RWPE2 (cell line): ENCODE measurements at regions not wholly inside any gene's neighbourhood (a gene's known extent, or its start where the extent isn't known, plus 50 kb on each side); places are given as distances from the start of the nearest gene placed in this dataset.
"Not testable (repeated sequence)": the region's sequence is repeated elsewhere in the genome, so short reads cannot be mapped to it uniquely, and the experiment has no call there.

Experiments used
- ATAC-seq: fragments of 200-7000 bp; cut with Tn5 transposase; 3 replicates; pipeline ENCODE4 v1.9.1; 2021; ENCODE audit warnings: low read depth
- DNase-seq: peaks from one replicate; pipeline ENCODE4 v3.0.0-alpha.2; 2020; ENCODE audit warnings: low spot score
- H3K27ac ChIP-seq: fragments of 450-650 bp; 2 replicates; pipeline ENCODE4 v1.5.1; 2017; ENCODE audit warnings: mild to moderate bottlenecking; ENCODE audit not compliant: poor library complexity, severe bottlenecking
- H3K27me3 ChIP-seq: fragments of 250-450 bp; sonication (Bioruptor Pico); 2 replicates; pipeline ENCODE4 v1.5.1; 2021; ENCODE audit warnings: mild to moderate bottlenecking, moderate library complexity; ENCODE audit not compliant: insufficient read depth, poor library complexity, severe bottlenecking
- H3K36me3 ChIP-seq: fragments of 250-450 bp; sonication (Bioruptor Pico); 2 replicates; pipeline ENCODE4 v1.5.1; 2020; ENCODE audit warnings: low read depth, mild to moderate bottlenecking, moderate library complexity
- H3K4me1 ChIP-seq: fragments of 250-450 bp; sonication (Bioruptor Pico); 2 replicates; pipeline ENCODE4 v1.5.1; 2021; ENCODE audit warnings: mild to moderate bottlenecking, moderate library complexity; ENCODE audit not compliant: insufficient read depth, poor library complexity, severe bottlenecking
- H3K4me3 ChIP-seq: fragments of 250-450 bp; sonication (Bioruptor Pico); 2 replicates; pipeline ENCODE4 v1.5.1; 2021; ENCODE audit warnings: mild to moderate bottlenecking, moderate library complexity; ENCODE audit not compliant: severe bottlenecking
- H3K9me3 ChIP-seq: fragments of 250-450 bp; sonication (Bioruptor Pico); 2 replicates; pipeline ENCODE4 v1.5.1; 2021; ENCODE audit warnings: mild to moderate bottlenecking, moderate library complexity; ENCODE audit not compliant: severe bottlenecking
- CTCF ChIP-seq: fragments of 450-650 bp; IDR thresholded peaks from one replicate; pipeline ENCODE4 v1.5.1; 2017; ENCODE audit warnings: mild to moderate bottlenecking, moderate library complexity; ENCODE audit not compliant: poor library complexity, severe bottlenecking

DNA sequence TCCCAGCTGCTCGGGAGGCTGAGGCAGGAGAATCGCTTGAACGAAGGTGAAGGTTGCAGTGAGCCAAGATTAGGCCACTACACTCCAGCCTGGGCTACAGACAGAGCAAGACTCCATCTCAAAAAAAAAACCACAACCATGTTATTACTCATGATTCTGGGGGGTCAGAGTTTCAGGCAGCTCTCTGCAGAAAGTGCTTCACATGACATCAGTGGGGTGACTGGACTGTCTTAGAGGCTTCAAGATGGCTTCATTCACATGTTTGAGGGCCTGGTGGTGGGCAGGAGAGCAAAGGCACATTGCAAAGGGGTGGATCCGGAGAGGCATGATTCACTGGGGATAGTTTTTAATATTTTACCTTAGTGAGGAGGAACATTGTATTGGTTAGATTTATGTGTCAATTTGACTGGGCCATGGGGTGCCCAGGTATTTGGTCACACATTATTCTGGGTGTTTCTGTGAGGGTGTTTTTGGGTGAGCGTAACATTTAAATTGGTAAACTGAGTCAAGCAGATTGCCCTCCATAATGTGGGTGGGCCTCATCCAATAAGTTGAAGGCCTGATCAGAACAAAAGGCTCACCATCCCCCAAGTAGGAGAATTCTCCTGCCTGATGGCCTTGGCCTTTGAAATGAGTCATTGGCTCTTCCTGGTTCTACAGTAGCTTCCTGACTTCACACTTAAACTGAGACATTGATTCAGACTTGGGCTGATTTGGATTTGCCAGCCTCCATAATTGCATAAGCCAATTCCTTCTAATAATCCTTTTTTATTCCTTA is 109.8 kb downstream of the GOSR1 start:
- no peak for ATAC-seq
- Histone ChIP-seq H3K27me3 (no peaks in the 10 kb centered on the region), H3K36me3 (no peaks in the 10 kb centered on the region), H3K4me3 (no peak overlapping the region), H3K9me3 (no peaks in the 10 kb centered on the region), H3K4me1 (no peaks in the 10 kb centered on the region), H3K27ac (no peak overlapping the region)
- TF ChIP-seq CTCF = no peak
- no peak for DNase-seq

DNA sequence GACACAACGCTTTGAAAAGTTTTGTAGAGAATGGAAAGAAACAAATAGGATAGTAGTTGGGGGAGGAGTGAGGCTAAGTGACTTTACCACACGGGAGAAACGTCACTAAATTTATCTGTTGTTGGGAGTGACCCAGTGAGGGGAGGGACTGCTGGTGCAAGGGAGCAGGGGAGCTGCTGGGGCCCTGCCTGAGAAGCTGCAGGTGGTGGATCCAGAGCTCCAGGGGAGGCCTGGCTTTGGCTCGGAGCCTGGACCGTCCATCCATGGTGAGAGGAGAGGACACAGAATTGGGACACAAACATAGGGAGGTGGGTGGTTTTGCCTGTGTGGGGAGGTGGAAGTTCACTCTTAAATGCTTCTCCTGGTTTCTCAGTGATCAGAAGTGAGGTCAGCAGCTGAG is 107.6 kb downstream of the GOSR1 start:
- no peak for TF ChIP-seq CTCF
- Histone ChIP-seq H3K4me3 (no peak overlapping the region), H3K27me3 (no peaks in the 10 kb centered on the region), H3K27ac (no peak overlapping the region), H3K9me3 (no peaks in the 10 kb centered on the region), H3K36me3 (no peaks in the 10 kb centered on the region), H3K4me1 (no peaks in the 10 kb centered on the region)
- DNase-seq (no peak), ATAC-seq (no peak)

DNA sequence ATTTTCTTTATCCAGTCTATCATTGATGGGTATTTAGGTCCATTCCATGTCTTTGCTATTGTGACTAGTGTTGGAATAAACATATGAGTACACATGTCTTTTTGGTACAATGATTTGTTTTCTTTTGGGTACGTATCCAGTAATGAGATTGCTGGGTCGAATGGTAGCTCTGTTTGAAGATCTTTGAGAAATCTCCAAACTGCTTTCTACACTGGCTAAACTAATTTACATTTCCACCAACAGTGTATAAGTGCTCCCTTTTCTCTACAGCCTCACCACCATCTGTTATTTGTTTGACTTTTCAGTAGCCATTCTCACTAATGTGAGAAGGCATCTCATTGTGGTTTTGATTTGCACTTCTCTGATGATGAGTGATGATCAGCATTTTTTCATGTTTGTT is 103.7 kb downstream of the GOSR1 start:
- H3K27ac ChIP-seq = no peak overlapping the region
- H3K9me3 ChIP-seq = no peaks in the 10 kb centered on the region
- no peak overlapping the region for H3K4me3 ChIP-seq
- ATAC-seq (no peak), DNase-seq (no peak)
- H3K4me1 ChIP-seq = no peaks in the 10 kb centered on the region
- H3K36me3 ChIP-seq = no peaks in the 10 kb centered on the region
- H3K27me3 ChIP-seq = no peaks in the 10 kb centered on the region
- no peak for TF ChIP-seq CTCF

DNA sequence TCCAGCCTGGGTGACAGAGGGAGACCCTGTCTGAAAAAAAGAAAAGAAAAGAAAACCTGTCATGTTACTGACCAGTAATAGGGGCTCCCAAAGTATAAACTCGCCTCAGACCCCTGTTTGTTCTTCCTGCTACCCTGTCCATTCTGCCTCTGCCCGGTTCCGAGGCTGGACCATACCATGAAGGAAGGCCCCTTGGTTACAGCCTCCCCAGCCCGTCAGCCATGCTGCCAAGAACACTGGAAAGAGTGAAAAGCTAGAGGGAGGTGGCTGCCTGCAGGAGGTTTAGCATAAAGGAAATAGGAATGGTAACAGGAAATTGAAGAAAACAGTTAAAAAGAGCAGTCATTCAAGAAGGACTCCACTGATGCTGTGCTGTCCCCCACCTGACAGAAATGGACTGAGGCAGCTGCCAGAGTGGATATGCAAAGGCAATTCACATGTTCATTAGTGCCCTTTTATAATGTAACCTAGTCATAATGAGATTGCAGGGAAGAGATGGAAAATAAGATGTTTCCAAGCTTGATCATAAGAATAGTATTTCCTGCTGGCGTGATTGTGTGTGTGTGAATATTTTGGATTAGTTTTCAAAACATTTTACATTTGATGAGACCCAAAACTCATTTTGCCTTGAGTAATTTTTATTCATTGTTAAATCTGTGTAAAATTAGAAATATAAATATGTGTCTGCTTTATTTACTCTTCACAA is 102.6 kb downstream of the GOSR1 start:
- no peaks in the 10 kb centered on the region for H3K36me3 ChIP-seq
- TF ChIP-seq CTCF = no peak
- H3K4me3 ChIP-seq = no peak overlapping the region
- no peaks in the 10 kb centered on the region for H3K27me3 ChIP-seq
- H3K27ac ChIP-seq = no peak overlapping the region
- H3K9me3 ChIP-seq = no peaks in the 10 kb centered on the region
- ATAC-seq (no peak), DNase-seq (no peak)
- no peaks in the 10 kb centered on the region for H3K4me1 ChIP-seq

DNA sequence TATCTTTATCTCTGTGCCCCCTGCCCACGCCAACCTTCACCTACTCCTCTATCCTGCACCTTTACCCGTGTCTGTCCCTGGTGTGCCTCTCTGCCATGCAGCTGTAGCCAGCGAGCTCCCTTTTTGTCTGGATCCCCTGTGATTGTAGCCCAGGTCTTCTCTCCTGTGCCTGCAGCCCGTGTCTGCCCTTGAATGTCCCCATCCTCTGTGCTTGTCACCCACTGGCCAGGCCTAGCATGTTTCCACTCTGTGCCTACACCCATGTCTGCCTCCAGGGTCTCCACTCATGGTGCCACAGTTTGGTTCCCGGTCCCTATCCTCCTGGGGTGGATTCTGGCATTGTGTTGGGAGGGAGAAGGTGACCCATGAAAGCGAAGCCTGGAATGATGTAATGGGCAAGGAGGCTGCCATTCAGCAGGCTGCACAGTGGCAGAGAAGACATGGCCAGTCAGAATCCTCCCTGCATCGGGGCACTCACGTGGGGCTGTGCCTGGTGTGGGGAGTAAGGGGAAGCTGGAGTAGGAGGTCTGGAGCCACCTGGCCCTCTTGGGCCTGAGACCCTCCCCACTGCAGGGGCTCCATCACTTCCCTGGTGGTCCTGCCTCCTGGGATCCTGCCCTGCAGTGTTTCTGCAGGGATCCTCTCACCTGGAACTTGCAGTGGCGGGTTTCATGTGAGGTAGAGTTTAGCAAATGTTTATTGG is 101.0 kb downstream of the GOSR1 start:
- not testable (repeated sequence) for DNase-seq, H3K9me3 ChIP-seq, H3K4me3 ChIP-seq, H3K27me3 ChIP-seq, ATAC-seq, H3K27ac ChIP-seq, H3K36me3 ChIP-seq, H3K4me1 ChIP-seq
